ENCODE measurements at regions not wholly inside any gene's neighbourhood (a gene's known extent, or its start where the extent isn't known, plus 50 kb on each side); places are given as distances from the start of the nearest gene placed in this dataset.

DNA sequence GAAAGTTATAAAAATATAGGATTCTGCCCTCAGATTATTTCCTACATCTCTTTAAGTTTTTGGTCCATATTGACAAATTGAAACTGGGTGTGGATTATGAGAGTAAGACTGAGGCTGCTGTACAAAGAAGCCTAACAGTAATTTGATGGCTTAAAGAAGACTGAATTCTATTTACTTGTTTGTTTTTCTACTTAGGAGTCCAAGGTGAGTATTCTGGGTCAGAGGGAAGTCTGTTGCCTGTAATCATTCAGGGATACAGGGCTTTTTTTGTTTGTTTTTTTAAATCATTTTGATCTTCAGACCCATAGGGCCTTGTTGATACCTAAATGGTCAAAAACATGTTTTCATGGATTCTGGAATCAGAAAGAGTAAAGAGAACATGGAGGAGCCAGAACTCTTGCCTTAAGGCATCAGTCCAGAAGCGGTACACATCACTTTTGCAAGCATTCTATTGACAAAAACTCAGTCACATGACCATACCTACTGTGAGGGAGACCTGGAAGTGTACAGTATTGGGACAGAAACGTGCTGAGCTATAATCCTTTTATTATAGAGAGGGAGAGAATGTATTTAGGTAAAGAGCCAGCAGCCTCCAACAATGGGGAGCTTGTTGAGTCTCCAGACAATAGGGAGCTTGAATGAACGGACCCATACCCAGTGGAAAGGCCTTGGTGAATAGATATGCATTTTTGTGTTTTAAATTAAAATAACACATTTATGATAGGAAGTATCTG is 102.7 kb downstream of the LRRC70 start:
- ChIA-PET POLR2A (ENCODE audit: low non-redundant PET) (no interaction called here), CTCF (interaction anchor here (0.7 kb wide), 1 partner anchor 28 kb away, joined by 4 read pairs; no protein-coding TSS in a partner anchor)
- no peak for DNase-seq (ENCODE audit: low spot score)
- TF ChIP-seq, protein P1, sequence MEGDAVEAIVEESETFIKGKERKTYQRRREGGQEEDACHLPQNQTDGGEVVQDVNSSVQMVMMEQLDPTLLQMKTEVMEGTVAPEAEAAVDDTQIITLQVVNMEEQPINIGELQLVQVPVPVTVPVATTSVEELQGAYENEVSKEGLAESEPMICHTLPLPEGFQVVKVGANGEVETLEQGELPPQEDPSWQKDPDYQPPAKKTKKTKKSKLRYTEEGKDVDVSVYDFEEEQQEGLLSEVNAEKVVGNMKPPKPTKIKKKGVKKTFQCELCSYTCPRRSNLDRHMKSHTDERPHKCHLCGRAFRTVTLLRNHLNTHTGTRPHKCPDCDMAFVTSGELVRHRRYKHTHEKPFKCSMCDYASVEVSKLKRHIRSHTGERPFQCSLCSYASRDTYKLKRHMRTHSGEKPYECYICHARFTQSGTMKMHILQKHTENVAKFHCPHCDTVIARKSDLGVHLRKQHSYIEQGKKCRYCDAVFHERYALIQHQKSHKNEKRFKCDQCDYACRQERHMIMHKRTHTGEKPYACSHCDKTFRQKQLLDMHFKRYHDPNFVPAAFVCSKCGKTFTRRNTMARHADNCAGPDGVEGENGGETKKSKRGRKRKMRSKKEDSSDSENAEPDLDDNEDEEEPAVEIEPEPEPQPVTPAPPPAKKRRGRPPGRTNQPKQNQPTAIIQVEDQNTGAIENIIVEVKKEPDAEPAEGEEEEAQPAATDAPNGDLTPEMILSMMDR (conservative IDR thresholded peaks at IDR 0.05; ENCODE audit: low read depth): no peak
- no peak overlapping the region for H3K27ac ChIP-seq

DNA sequence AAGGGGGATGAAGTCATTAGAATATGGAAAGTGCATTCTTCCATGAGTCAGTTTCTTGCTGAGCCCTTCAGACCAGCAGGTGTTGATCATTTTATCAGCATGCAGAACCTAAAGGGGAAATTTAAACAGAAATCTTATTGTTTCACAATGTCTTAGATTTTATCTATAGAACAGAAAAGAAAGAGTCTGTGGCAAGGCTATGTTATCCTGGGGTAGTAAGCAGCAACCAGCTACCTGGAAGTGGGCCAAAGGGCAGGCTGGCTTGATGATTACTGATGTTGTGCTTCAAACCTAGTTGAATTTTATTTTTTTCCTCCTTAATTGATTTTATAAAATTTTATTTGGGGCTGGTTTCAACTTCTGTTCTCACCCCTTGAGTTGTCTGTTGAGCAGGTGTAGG is 101.5 kb downstream of the LRRC70 start:
- DNase-seq (ENCODE audit: low spot score): no peak
- ChIA-PET CTCF (no interaction called here), POLR2A (ENCODE audit: low non-redundant PET) (no interaction called here)
- TF ChIP-seq, protein P1 (conservative IDR thresholded peaks at IDR 0.05; ENCODE audit: low read depth): no peak
- no peak overlapping the region for H3K27ac ChIP-seq

Data from RWPE1 (cell line).